GM12865 (cell line): ENCODE measurements at regions not wholly inside any gene's neighbourhood (a gene's known extent, or its start where the extent isn't known, plus 50 kb on each side); places are given as distances from the start of the nearest gene placed in this dataset.

Source experiments
- DNase-seq: peaks from one replicate; pipeline ENCODE4 v3.0.0; 2010; ENCODE audit warnings: low read depth
- H3K4me3 ChIP-seq: 2 replicates; pipeline ENCODE4 v1.5.1; 2011; ENCODE audit warnings: mild to moderate bottlenecking, low read depth, low read length, control low read depth
- TF ChIP-seq, protein P1 (sequence below): IDR thresholded peaks from 2 replicates; pipeline ENCODE4 v1.5.1; 2011; ENCODE audit warnings: low read length, control low read depth, low read depth, inconsistent platforms; ENCODE audit not compliant: insufficient read depth; ENCODE audit errors: missing control alignments

DNA sequence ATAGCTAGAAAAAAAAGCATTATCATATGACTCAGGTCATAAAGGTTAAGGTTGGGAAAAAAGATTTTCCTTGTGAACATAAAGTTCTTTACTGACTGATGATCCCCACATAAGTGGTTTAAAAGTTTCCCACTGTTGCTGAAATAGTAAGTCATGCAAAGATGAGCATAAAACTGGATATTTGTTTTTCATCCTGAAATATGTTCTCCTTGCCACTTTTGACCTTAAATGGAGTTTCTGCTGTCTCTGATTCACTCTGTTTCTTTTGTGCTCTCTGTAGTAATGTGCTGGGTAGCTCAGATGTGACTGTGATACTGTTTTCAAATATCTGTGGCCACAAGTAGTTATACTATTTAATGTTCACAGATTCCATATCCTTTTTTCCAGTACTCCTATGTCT, 162.5 kb upstream of the GAS1 start:
- TF ChIP-seq, protein P1, sequence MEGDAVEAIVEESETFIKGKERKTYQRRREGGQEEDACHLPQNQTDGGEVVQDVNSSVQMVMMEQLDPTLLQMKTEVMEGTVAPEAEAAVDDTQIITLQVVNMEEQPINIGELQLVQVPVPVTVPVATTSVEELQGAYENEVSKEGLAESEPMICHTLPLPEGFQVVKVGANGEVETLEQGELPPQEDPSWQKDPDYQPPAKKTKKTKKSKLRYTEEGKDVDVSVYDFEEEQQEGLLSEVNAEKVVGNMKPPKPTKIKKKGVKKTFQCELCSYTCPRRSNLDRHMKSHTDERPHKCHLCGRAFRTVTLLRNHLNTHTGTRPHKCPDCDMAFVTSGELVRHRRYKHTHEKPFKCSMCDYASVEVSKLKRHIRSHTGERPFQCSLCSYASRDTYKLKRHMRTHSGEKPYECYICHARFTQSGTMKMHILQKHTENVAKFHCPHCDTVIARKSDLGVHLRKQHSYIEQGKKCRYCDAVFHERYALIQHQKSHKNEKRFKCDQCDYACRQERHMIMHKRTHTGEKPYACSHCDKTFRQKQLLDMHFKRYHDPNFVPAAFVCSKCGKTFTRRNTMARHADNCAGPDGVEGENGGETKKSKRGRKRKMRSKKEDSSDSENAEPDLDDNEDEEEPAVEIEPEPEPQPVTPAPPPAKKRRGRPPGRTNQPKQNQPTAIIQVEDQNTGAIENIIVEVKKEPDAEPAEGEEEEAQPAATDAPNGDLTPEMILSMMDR: no peak
- DNase-seq: no peak
- H3K4me3 ChIP-seq: no peak overlapping the region

DNA sequence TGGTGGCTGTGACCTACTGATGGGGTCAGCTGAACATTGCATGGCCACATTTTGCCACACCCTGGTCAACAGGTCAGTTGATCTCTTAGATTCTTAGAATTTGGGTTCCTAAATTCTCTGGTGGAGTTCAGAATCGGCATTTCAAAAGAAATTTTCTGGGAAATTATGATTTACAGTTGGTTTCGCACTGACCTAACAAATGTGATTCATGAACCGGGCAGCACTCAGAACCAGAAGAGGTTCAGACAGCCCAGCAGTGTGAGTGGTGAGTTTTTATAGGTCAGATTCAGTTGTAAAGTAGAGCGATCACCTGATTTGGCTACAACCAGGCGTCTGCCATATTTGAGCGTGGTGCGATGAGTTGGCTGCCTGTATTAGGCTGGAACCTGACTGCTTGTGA, 163.7 kb upstream of the GAS1 start:
- DNase-seq: no peak
- TF ChIP-seq, protein P1: no peak
- no peak overlapping the region for H3K4me3 ChIP-seq

DNA sequence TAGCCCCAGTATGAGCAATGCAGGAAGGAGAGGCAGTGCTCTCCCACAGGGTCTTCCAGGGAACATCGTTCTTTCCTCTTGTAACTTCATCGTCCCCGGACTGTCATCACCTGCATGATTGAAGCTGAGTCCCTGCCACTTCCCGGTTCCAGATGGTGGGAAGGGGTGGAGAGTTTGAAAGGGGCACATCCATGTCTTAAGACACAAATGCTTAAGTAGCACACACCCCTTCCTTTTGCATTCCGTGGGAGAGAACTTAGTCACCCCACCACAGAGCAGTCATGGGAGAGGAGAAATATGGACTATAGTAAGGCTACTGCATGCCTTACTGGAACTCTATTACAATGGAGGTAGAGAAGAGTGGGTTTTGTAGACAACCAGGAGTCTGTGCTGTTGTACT, 165.3 kb upstream of the GAS1 start:
- no peak for DNase-seq
- no peak overlapping the region for H3K4me3 ChIP-seq
- TF ChIP-seq, protein P1: no peak

DNA sequence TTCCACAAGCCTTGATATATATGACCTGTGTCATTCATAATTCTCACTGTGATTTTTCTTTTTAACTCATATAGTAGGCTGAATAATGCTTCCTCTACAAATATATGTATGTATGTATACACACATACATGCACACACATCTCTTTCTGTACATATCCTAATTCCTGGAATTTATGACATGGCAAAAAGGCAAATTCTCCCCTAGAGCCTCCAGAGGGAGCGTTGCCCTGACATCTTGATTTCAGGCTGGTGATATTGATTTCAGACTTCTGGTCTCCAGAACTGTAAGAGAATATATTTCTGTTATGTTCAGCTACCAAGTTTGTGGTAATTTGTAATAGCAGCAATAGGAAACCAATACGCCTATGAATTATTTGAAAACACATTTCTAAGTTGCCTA, 166.6 kb upstream of the GAS1 start:
- TF ChIP-seq, protein P1: no peak
- H3K4me3 ChIP-seq: no peak overlapping the region
- no peak for DNase-seq

DNA sequence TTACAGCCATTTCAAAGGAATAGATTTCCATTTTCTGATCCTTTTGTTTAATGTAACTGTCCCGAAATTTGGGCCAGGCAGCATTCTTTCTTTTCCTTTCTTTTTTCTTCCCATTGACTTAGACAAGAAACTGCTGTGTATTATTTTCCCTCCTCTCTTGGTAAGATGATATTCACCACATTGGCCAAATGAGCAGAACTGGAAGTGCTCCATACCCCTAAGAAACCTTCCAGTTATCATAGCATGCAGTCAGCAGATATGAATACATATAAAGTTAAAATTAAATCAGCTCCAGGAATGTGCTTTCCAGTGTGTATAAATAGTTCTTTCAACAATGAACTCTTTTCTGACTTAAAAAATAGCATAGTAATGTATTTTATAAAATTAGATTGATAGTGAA, 168.5 kb upstream of the GAS1 start:
- TF ChIP-seq, protein P1: no peak
- no peak overlapping the region for H3K4me3 ChIP-seq
- DNase-seq: no peak

- no peak for DNase-seq
- no peak overlapping the region for H3K4me3 ChIP-seq
- TF ChIP-seq, protein P1: no peak
Observed at GRCh38 chr9:87116492-87116891, 169.2 kb upstream of the GAS1 start.

DNA sequence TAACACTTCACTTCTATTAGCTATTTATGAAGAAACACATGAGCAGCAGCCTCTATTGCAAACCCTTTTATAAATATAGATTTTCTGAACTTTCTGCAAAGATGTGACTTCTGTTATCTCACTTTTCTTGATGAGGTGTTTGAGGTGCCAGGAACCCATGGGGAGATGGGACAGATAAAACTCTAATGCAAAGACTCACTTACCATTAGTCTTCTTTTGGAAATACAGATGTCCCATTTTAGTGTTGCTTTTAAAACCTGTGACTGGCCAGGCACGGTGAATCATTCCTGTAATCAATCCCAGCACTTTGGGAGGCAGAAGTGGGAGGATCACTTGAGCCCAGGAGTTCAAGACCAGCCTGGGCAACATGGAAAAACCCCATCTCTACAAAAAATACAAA, 171.3 kb upstream of the GAS1 start:
- TF ChIP-seq, protein P1: no peak
- DNase-seq: no peak
- no peak overlapping the region for H3K4me3 ChIP-seq
